PC-9 (cell line): ENCODE measurements at regions not wholly inside any gene's neighbourhood (a gene's known extent, or its start where the extent isn't known, plus 50 kb on each side); places are given as distances from the start of the nearest gene placed in this dataset.

Source experiments
- EZH2 ChIP-seq: fragments of 200-600 bp; sonication (generic); IDR thresholded peaks from 2 replicates; pipeline ENCODE4 v1.8.0; 2017; ENCODE audit warnings: antibody characterized with exemption, low read depth
- TF ChIP-seq, protein P1 (sequence below): fragments of 200-600 bp; sonication (generic); conservative IDR thresholded peaks from 2 replicates; pipeline ENCODE4 v1.6.1; 2017; ENCODE audit warnings: mixed run types, antibody characterized with exemption, mild to moderate bottlenecking, moderate library complexity

DNA sequence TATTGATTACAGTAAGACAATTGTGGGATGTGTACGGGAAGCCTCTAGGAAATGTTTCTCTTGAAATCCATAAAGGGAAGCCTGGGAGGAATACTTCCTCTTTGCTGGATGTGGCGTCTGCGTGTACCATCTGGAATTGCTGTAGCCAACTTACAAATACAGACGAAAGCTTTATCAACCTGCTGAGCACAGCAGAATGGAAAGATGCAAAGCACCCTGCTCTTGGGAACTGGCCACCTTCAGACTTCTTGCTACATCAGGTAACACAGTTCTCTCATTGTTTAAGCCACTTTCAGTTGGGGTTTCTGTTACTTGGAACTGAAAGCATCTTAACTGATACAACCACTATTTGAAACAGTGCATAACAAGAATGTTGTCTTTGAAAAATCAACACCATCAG is 213.8 kb downstream of the HRH4 start:
- TF ChIP-seq EZH2, result no peak
- TF ChIP-seq, protein P1, sequence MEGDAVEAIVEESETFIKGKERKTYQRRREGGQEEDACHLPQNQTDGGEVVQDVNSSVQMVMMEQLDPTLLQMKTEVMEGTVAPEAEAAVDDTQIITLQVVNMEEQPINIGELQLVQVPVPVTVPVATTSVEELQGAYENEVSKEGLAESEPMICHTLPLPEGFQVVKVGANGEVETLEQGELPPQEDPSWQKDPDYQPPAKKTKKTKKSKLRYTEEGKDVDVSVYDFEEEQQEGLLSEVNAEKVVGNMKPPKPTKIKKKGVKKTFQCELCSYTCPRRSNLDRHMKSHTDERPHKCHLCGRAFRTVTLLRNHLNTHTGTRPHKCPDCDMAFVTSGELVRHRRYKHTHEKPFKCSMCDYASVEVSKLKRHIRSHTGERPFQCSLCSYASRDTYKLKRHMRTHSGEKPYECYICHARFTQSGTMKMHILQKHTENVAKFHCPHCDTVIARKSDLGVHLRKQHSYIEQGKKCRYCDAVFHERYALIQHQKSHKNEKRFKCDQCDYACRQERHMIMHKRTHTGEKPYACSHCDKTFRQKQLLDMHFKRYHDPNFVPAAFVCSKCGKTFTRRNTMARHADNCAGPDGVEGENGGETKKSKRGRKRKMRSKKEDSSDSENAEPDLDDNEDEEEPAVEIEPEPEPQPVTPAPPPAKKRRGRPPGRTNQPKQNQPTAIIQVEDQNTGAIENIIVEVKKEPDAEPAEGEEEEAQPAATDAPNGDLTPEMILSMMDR, result no peak
